ENCODE measurements at regions not wholly inside any gene's neighbourhood (a gene's known extent, or its start where the extent isn't known, plus 50 kb on each side); places are given as distances from the start of the nearest gene placed in this dataset.
"Not testable (repeated sequence)": the region's sequence is repeated elsewhere in the genome, so short reads cannot be mapped to it uniquely, and the experiment has no call there.

DNA sequence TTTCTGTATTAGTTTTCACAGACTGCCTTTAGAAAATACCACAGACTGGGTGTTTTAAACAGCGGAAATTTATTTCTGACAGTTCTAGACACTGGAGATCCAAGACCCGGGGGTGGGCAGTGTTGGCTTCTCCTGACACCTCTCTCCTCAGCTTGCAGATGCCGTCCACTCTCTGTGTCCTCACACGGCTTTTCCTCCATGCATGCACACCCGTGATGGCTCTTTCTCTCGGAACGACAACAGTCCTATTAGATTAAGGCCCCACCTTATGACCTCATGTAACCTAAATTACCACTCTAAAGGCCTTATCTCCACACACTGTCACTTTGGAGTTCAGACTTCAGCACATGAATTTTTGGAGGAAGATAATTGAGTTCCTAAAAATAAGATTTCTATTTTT lies 142.9 kb upstream of the VWC2 start:
- peak; percentile 43 for DNase-seq
- peak; percentile 95 for ATAC-seq (ENCODE audit: poor library complexity)
- intact Hi-C loops (cut with DNase I): no loop called here

GRCh38 chr7:49631071-49631815 lies 142.2 kb upstream of the VWC2 start:
- intact Hi-C loops (cut with DNase I): no loop called here
- ATAC-seq (ENCODE audit: poor library complexity) (peak; percentile 60), DNase-seq (no peak)

- intact Hi-C loops (cut with DNase I): no loop called here
- no peak for ATAC-seq (ENCODE audit: poor library complexity)
- DNase-seq: no peak
Observed at GRCh38 chr7:49631960-49632359, 141.5 kb upstream of the VWC2 start.

DNA sequence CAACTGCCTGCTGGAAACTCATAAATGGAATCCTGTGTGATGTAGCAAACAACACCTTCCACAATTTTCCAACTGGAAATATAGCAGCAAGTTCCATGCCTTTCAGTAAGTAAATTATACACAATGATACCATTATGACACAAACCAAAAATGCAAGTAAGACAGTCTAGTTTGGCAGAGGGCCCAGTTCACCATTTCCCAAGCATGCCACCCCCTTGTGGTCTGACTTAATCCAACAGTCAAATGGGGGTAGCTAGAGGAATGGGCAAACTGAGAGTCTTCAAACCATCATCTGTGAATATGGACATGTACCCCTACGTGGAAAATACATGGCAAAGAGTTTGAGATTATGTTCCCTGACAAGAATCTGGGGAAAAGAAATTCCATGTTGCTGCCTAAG lies 137.6 kb upstream of the VWC2 start:
- ATAC-seq (ENCODE audit: poor library complexity) (no peak), DNase-seq (no peak)
- intact Hi-C loops (cut with DNase I): no loop called here

DNA sequence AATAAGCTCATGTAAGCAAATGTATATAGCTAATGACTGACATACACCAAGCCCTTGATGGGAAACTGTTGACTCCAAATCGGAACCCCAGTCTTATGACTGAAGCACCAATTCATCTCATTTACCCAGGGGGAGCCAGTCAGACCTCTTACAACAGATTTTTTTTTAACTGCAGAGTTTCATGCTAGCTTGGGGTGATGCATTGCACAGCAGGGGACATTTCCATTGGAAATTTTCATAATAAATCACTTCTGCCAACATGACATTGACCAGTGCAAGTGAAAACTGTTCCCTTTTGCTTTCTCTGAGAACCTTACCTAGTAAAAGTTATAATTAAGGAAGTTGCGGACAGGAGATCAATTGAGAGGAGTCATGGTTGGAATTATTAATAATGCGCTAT lies 137.0 kb upstream of the VWC2 start:
- ATAC-seq (ENCODE audit: poor library complexity) (no peak), DNase-seq (no peak)
- intact Hi-C loops (cut with DNase I): no loop called here

GRCh38 chr7:49638166-49638565 lies 135.3 kb upstream of the VWC2 start:
- DNase-seq: no peak
- intact Hi-C loops (cut with DNase I): no loop called here

DNA sequence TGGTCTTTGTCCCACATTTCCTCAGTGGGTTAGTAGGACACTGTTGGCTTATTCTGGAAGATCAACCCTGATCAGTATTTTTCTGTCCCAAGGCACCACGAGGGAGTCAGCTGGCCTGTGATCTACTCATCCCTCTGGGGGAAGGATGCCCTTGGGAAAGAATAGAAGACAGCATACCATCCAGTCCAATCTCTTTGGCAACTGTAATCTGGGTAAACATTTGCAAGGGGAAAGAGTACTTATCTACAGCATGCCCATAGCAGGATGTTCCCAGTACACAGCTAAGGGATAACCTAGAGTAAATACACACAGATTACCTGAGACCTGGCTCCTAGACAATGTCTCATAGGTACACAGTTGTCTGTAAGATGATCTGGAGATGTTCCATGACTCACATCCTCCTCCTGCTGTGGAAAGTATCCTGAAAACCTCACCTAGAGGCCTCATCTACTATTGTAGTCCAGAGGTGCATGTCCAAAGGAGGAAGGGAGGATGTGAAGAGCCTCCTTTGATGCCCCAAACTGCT lies 134.3 kb upstream of the VWC2 start:
- intact Hi-C loops (cut with DNase I): no loop called here
- DNase-seq (no peak), ATAC-seq (ENCODE audit: poor library complexity) (peak; percentile 26)

More at GRCh38 chr7:49638166-49638565, 135.3 kb upstream of the VWC2 start:
- peak; percentile 89 for ATAC-seq (ENCODE audit: poor library complexity)

GRCh38 chr7:49639808-49640207 lies 133.6 kb upstream of the VWC2 start:
- DNase-seq (no peak), ATAC-seq (ENCODE audit: poor library complexity) (no peak)
- intact Hi-C loops (cut with DNase I): no loop called here

DNA sequence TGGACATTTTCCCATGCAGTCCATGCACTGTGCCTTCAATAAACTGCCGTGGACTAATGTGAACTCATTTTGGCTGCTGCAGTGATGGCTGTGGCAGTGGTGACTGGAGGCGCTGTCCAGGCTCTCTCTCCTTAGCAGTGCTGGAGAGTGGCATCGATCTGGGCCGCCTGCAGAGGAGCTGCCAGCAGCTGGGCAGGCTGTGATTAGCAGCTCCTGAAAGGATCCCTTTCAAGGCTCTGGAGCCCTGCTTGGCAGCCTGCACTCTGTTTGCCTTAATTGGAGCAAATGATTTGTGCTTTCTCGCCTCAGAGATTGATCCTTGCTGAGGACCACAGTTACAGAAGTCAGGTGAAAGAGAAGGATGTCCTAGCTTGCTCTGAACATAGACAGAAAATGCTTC lies 130.1 kb upstream of the VWC2 start:
- intact Hi-C loops (cut with DNase I): no loop called here
- DNase-seq: peak; percentile 53

GRCh38 chr7:49643736-49644135 lies 129.7 kb upstream of the VWC2 start:
- no peak for DNase-seq
- intact Hi-C loops (cut with DNase I): no loop called here
- ATAC-seq (ENCODE audit: poor library complexity): no peak

More for the DNA sequence above, 130.1 kb upstream of the VWC2 start:
- peak; percentile 92 for ATAC-seq (ENCODE audit: poor library complexity)

DNA sequence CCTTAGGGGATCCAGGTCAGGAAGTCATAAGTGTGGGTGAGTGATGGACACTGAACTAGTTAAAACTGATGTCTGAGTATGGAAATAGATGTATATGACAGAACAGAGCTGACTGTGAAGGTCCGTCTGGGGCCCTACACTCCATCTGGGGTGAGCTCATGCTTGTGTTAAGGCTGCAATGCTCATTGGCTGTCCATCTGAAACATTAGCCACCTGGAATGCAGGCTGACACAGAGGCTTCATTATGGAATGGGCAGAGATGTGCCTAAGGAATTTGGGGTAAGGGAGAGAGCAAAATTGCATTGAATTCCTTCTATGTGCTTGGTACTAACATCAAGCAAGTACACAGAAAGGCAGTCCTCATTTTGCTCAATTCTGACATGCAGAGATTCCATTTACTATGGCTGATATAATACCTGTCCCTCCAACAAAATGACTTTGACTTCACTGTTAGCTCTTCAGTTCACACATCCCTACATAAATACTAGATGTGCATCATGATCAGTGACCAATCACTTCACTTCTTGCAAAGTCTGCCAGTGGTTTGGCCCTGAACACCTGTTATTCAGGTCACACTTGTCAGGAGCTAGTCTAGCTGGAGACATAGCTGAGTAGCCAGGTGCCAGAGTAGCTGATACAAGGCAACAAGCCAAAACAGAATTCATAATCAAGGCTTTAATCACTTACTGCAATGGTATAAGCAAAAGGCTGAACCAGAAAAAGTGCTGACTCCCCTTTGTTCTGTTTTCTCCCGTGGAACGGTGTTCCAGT lies 128.9 kb upstream of the VWC2 start:
- no peak for ATAC-seq (ENCODE audit: poor library complexity)
- intact Hi-C loops (cut with DNase I): no loop called here

DNA sequence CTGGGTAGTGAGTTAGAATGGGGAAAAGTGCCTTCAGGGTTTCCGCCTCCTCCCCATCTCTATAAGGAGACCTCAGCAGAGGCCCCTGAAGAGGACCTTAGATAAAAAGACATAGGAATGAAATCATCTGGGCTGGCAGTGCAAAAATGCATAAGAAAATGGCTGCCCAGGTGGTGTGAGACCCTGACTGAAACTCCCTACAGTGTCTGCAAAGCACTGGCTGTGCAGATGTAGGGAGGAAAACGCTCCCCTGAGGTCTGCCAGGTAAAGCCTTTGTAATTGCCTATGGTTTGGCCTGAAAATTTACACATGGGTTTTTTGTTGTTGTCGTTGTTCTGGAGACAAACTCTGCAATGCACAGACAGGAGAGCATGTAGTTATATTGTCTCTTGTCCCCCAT lies 128.1 kb upstream of the VWC2 start:
- no peak for ATAC-seq (ENCODE audit: poor library complexity)
- no peak for DNase-seq
- intact Hi-C loops (cut with DNase I): no loop called here

More for the DNA sequence above, 128.9 kb upstream of the VWC2 start:
- no peak for DNase-seq

- DNase-seq (no peak), ATAC-seq (ENCODE audit: poor library complexity) (no peak)
- intact Hi-C loops (cut with DNase I): no loop called here
Observed at GRCh38 chr7:49660170-49660783, 113.2 kb upstream of the VWC2 start.

- no peak for DNase-seq
- ATAC-seq (ENCODE audit: poor library complexity): no peak
- intact Hi-C loops (cut with DNase I): no loop called here
Observed at GRCh38 chr7:49660976-49661375, 112.5 kb upstream of the VWC2 start.

DNA sequence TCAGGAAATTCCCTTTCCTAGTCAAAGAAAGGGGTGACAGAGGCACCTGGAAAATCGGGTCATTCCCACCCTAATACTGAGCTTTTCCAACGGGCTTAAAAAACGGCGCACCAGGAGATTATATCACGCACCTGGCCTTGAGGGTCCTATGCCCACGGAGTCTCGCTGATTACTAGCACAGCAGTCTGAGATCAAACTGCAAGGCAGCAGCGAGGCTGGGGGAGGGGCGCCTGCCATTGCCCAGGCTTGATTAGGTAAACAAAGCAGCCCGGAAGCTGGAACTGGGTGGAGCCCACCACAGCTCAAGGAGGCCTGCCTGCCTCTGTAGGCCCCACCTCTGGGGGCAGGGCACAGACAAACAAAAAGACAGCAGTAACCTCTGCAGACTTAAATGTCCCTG lies 107.5 kb upstream of the VWC2 start:
- intact Hi-C loops (cut with DNase I); DNase-seq; ATAC-seq (ENCODE audit: poor library complexity): not testable (repeated sequence)

GRCh38 chr7:49666764-49667163 lies 106.7 kb upstream of the VWC2 start:
- ATAC-seq (ENCODE audit: poor library complexity): no peak
- intact Hi-C loops (cut with DNase I): no loop called here
- DNase-seq: no peak

DNA sequence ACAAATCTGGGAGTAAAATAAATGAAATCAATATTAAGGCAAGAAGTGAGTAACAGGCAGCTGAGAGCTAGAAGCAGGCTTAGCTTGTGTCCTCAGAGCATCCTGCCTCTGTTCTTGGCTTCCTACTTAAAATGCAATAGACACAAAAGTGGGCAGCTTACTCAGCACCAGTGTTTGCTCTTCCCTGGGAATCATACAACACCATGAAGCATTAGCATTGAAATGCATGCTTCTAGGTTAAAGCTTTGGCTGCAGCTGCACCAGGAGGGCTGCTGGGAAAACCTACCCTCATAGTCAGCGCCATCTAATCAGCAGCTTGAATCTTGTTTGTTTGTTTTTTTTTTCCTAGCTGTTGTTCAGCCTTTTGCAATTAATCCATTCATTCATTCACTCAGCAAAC lies 104.2 kb upstream of the VWC2 start:
- ATAC-seq (ENCODE audit: poor library complexity): peak; percentile 14
- intact Hi-C loops (cut with DNase I): no loop called here
- DNase-seq: no peak

GRCh38 chr7:49669692-49670260 lies 103.7 kb upstream of the VWC2 start:
- ATAC-seq (ENCODE audit: poor library complexity) (peak; percentile 95), DNase-seq (peak; percentile 39)
- intact Hi-C loops (cut with DNase I): no loop called here

DNA sequence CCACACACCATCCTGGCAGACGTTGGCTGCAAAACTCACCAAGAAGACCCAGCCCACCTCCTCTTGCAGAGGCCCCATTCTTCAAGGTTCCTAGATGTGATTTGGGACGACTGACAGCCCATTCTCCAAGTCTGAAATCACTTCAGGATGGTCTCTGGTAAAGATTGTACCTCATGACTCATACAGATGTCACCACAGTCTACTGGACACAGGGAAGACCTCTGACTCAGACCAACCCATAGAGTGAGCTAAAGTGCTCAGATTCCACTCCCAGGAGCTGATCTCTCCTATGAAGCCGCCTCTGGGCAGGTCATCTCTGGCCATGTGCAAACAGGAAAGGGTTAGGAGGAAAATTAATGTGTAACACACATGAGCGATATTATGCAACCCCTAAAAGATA lies 102.4 kb upstream of the VWC2 start:
- DNase-seq: no peak
- intact Hi-C loops (cut with DNase I): no loop called here
- ATAC-seq (ENCODE audit: poor library complexity): no peak
